Upper lobe of right lung (tissue), 1 donor: ENCODE measurements at regions not wholly inside any gene's neighbourhood (a gene's known extent, or its start where the extent isn't known, plus 50 kb on each side); places are given as distances from the start of the nearest gene placed in this dataset.
A peak's percentile ranks its signal among the peaks of the same experiment; 100 is the strongest.

Experiments
- ATAC-seq: fragments of 200-7000 bp; cut with Tn5 transposase; one replicate; pipeline ENCODE4 v1.9.1; 2020; ENCODE audit warnings: mild to moderate bottlenecking, moderate library complexity
- DNase-seq: peaks from one replicate; pipeline ENCODE4 v3.0.0-alpha.2; 2020
- H3K27ac ChIP-seq: fragments of 200-600 bp; one replicate; pipeline ENCODE4 v1.8.0; 2022
- H3K27me3 ChIP-seq: fragments of 200-600 bp; one replicate; pipeline ENCODE4 v1.8.0; 2022; ENCODE audit warnings: mild to moderate bottlenecking
- H3K36me3 ChIP-seq: fragments of 200-600 bp; one replicate; pipeline ENCODE4 v1.8.0; 2022
- H3K4me1 ChIP-seq: fragments of 200-600 bp; one replicate; pipeline ENCODE4 v1.8.0; 2022
- H3K4me3 ChIP-seq: fragments of 200-600 bp; one replicate; pipeline ENCODE4 v1.8.0; 2022; ENCODE audit warnings: mild to moderate bottlenecking
- H3K9me3 ChIP-seq: fragments of 200-600 bp; one replicate; pipeline ENCODE4 v1.8.0; 2022
- intact Hi-C: fragments of 100-400 bp; cut with DNase I; formaldehyde crosslinking; loops from one replicate; pipeline ENCODE4 v1.11.0; 2022
- TF ChIP-seq, protein P1 (sequence below): fragments of 200-600 bp; IDR thresholded peaks from one replicate; pipeline ENCODE4 v1.8.0; 2022; ENCODE audit warnings: antibody characterized with exemption
- donor health status: DM: no; HTN: yes; CAD: no; lungs with severe emphysema.

DNA sequence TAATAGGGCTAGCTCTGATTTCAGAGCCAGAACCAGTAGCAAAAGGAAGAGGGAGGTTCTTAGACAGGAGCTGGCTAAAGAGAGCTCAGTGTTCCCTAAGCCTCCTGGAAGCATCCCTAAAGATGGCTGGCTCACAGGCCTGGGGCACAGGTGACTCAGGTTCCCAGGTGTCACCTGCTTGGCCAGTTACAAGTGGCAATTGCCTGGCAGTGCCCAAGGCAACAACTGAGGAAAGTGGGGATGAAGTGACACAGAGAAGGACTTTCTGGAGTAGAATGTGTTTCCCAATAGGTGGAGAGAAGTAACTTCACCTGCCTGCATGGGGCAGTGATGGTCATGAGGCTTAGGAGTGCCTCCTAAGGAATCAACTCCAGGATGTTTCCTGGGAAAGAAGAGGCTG is 66.5 kb upstream of the EEPD1 start:
- intact Hi-C loops, result no loop called here
- no peak for ATAC-seq

DNA sequence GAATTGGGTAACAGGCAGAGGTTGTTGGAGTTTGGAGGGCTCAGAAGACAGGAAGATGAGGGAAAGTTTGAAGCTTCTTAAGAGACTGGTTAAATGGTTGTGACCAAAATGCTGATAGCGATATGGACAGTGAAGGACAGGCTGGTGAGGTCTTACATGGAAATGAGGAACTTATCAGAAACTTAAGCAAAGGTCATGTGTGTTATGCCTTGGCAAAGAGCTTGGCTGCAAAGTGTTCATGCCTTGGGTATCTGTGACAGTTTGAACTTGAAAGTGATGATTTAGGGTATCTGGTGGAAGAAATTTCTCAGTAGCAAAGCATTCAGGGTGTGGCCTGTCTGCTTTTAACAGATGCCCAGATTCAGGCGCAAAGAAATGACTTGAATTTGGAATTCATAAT is 64.5 kb upstream of the EEPD1 start:
- no peak for DNase-seq
- no peaks in the 10 kb centered on the region for H3K9me3 ChIP-seq
- no peak overlapping the region for H3K4me3 ChIP-seq
- H3K4me1 ChIP-seq, result no peaks in the 10 kb centered on the region
- ATAC-seq, result peak; percentile 51
- H3K27me3 ChIP-seq, result no peaks in the 10 kb centered on the region
- H3K27ac ChIP-seq, result no peak overlapping the region
- TF ChIP-seq, protein P1, sequence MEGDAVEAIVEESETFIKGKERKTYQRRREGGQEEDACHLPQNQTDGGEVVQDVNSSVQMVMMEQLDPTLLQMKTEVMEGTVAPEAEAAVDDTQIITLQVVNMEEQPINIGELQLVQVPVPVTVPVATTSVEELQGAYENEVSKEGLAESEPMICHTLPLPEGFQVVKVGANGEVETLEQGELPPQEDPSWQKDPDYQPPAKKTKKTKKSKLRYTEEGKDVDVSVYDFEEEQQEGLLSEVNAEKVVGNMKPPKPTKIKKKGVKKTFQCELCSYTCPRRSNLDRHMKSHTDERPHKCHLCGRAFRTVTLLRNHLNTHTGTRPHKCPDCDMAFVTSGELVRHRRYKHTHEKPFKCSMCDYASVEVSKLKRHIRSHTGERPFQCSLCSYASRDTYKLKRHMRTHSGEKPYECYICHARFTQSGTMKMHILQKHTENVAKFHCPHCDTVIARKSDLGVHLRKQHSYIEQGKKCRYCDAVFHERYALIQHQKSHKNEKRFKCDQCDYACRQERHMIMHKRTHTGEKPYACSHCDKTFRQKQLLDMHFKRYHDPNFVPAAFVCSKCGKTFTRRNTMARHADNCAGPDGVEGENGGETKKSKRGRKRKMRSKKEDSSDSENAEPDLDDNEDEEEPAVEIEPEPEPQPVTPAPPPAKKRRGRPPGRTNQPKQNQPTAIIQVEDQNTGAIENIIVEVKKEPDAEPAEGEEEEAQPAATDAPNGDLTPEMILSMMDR, result no peak
- H3K36me3 ChIP-seq, result no peaks in the 10 kb centered on the region
- intact Hi-C loops, result no loop called here

More for the DNA sequence above, 66.5 kb upstream of the EEPD1 start:
- H3K4me1 ChIP-seq, result no peaks in the 10 kb centered on the region
- no peaks in the 10 kb centered on the region for H3K36me3 ChIP-seq
- TF ChIP-seq, protein P1, result no peak
- H3K27me3 ChIP-seq, result no peaks in the 10 kb centered on the region
- H3K27ac ChIP-seq, result no peak overlapping the region
- H3K4me3 ChIP-seq, result no peak overlapping the region
- no peaks in the 10 kb centered on the region for H3K9me3 ChIP-seq
- no peak for DNase-seq

DNA sequence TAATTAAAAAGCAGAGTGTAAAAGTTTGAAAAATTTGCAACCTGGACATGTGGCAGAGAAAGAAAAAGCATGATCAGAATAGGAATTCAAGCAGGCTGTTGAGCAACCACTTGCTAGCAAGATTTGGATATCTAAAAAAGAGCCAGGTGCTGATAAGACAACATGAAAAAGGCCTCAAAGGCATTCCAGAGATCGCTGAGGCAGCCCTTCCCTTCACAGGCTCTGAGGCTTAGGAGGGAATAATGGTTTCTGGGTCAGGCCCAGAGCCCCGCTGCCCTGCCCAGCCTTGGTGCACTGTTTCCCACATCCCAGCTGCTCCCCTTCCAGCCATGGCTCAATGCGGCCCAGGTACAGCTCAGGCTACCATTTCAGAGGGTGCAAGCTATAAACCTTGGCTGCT is 64.1 kb upstream of the EEPD1 start:
- TF ChIP-seq, protein P1, result no peak
- Histone ChIP-seq H3K36me3 (no peaks in the 10 kb centered on the region), H3K27ac (no peak overlapping the region), H3K9me3 (no peaks in the 10 kb centered on the region), H3K27me3 (no peaks in the 10 kb centered on the region), H3K4me1 (no peaks in the 10 kb centered on the region), H3K4me3 (no peak overlapping the region)
- ATAC-seq, result no peak
- intact Hi-C loops, result no loop called here
- DNase-seq, result no peak

DNA sequence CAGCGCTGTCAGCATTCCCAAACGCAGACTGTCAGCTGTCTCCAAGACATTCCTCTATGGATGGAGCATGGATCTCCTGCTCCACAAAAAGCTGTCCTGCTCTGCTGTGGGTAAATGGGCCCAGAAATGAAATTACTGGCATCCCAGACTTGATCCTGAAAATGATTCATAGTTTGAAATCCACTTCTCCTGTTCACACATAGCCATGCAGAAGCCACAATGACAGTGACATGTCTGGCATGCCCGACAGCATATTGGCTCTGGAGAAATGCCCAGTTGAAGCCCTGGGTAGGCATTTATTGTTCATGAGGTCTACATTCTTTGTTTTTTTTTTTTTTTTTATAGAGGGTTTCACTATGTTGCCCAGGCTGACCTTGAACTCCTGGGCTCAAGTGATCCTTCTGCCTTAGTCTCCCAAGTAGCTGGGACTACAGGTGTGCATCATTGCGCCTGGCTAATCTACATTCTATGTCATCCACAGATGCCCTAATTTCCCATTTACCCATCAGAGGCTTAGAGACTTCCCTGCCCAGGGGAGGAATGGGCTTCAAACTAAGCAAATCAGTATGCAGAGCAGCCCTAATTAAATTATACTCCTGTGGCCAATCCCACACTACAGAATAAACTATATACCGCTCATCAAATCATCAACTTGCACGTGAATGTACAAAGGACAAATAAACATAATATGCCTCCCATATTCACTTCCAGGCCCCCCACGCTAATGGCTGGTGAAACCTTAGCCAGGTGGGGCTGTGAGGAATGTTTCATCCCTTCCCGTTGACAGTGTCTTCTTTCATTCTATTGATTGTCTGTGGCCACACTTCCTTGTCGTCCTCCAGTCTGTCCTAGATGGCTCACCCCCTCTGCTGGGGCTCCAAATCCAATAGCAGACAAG is 61.8 kb upstream of the EEPD1 start:
- Histone ChIP-seq H3K4me1 (no peaks in the 10 kb centered on the region), H3K27me3 (no peaks in the 10 kb centered on the region), H3K36me3 (no peaks in the 10 kb centered on the region), H3K9me3 (no peaks in the 10 kb centered on the region), H3K4me3 (no peak overlapping the region), H3K27ac (no peak overlapping the region)
- intact Hi-C loops, result no loop called here
- TF ChIP-seq, protein P1, result no peak
- ATAC-seq (no peak), DNase-seq (no peak)

DNA sequence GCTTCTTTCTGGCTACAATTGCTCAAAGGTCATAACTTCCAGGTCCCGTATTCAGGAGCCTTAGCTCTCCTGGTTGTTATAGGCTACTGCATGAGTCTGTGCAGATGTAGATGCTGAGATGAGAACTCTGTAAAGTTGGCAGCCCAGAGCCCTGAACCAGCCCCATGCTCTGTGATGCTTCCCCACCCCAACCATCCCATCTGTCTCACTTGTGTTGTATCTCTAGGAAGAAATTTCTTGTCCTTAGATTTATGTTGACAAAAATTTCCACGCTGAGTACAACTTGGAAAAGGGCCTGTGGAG is 61.2 kb upstream of the EEPD1 start:
- no peak for ATAC-seq

More for the DNA sequence above, 61.2 kb upstream of the EEPD1 start:
- intact Hi-C loops, result no loop called here
- H3K4me3 ChIP-seq, result no peak overlapping the region
- no peaks in the 10 kb centered on the region for H3K4me1 ChIP-seq
- no peaks in the 10 kb centered on the region for H3K9me3 ChIP-seq
- H3K36me3 ChIP-seq, result no peaks in the 10 kb centered on the region
- no peak for DNase-seq
- TF ChIP-seq, protein P1, result no peak
- H3K27me3 ChIP-seq, result no peaks in the 10 kb centered on the region
- no peak overlapping the region for H3K27ac ChIP-seq
